Adrenal gland (tissue), 9 donors: ENCODE measurements at regions not wholly inside any gene's neighbourhood (a gene's known extent, or its start where the extent isn't known, plus 50 kb on each side); places are given as distances from the start of the nearest gene placed in this dataset.
A peak's percentile ranks its signal among the peaks of the same experiment; 100 is the strongest.

ENCODE experiments used
- DNase-seq, 7 donors: peaks; one replicate each; pipeline ENCODE4 v3.0.0-alpha.2; 2019 to 2020
- H3K27ac ChIP-seq, 5 donors: fragments of 200-600 bp; sonication (generic) in 4 of 5; 1 replicate in 3 of 5; 2 replicates in 2 of 5; pipeline versions ENCODE4 v1.5.1 to v1.8.0; 2016 to 2020; ENCODE audit warnings: mild to moderate bottlenecking in 1 of 5
- H3K27me3 ChIP-seq: fragments of 200-600 bp; 2 replicates; pipeline ENCODE4 v1.8.0; 2021
- H3K36me3 ChIP-seq, 2 donors: fragments of 200-600 bp; replicated peaks in 1 of 2; 1 replicate in 1 of 2; 2 replicates in 1 of 2; pipeline versions ENCODE4 v1.5.1 to v1.8.0; 2018 to 2022
- H3K4me1 ChIP-seq, 2 donors: fragments of 200-600 bp; replicated peaks in 1 of 2; 1 replicate in 1 of 2; 2 replicates in 1 of 2; pipeline versions ENCODE4 v1.5.1 to v1.8.0; 2018 to 2021
- H3K4me3 ChIP-seq, 4 donors: fragments of 200-600 bp; sonication (generic) in 3 of 4; one replicate each; pipeline ENCODE4 v1.5.1; 2016 to 2018
- H3K9me3 ChIP-seq, 3 donors: fragments of 200-600 bp; sonication (generic) in 1 of 3; replicated peaks in 1 of 3; 1 replicate in 2 of 3; 2 replicates in 1 of 3; pipeline versions ENCODE4 v1.5.1 to v1.8.0; 2016 to 2021
- POLR2A ChIP-seq, 2 donors: fragments of 450-650 bp; IDR thresholded peaks; one replicate each; pipeline ENCODE4 v1.6.1; 2017; ENCODE audit warnings: antibody characterized with exemption in 2 of 2, mild to moderate bottlenecking in 2 of 2, moderate library complexity in 1 of 2
- WGBS, 4 donors: extraction: QIAGEN DNeasy Blood & Tissue Kit in 2 of 4; methylation state at CpG; one replicate each; pipeline versions ENCODE4 v1.1.5 to v1.1.7; 2013 to 2017; 5-methylcytosine and 5-hydroxymethylcytosine counted together
- intact Hi-C, 2 donors: fragments of 100-400 bp; cut with DNase I; formaldehyde crosslinking; loops; one replicate each; pipeline versions ENCODE4 v1.14.1 to v1.15.0; 2022 to 2023
- TF ChIP-seq, protein P1 (sequence below), 6 experiments: fragments of 450-650 bp in 4 of 6; fragments of 200-600 bp in 2 of 6; sonication (generic) in 1 of 6; IDR thresholded peaks; 1 replicate in 5 of 6; 2 replicates in 1 of 6; pipeline versions ENCODE4 v1.5.1 to v1.8.0; 2016 to 2021; ENCODE audit warnings: antibody characterized with exemption in 6 of 6, mild to moderate bottlenecking in 2 of 6, moderate library complexity in 1 of 6
- donor health status: healthy with polysubstance abuse.
- donor health status: Bipolar disorder and iron deficiency.
- donor health status: DM: yes; HTN: yes; CAD: no.
- donor health status: DM: no; HTN: no; CAD: no.
- donor health status: DM: no; HTN: no; CAD: no.

DNA sequence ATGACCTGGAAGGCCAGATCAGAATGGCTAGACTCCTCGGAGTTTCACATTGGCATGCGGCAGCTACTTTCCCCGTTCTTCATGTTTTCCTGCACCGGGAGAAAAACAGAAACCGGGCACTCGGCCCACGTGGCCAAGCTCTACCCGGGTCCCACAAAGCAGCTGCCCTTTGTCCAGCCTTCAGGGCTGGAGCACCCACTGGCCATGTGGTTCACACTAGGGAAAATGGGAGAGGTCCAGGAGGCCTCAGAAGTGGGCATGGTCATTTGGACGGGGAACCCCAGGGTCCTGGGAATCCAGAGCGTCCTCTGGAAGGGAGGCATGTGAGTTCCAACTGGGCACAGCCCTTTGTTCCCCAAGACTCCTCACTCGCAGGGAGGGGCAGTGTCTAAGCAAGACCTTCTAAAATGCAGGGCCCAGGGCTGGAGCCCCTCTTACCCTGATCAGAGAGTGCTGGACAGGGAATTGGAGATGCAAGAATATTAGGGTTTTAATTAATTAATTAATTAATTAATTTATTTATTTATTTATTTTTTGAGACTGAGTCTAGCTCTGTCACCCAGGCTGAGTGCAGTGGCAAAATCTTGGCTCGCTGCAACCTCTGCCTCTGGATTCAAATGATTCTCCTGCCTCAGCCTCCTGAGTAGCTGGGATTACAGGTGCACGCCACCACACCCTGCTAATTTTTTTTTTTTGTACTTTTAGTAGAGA lies 97.2 kb upstream of the CPEB4 start:
- no peak for DNase-seq
- Histone ChIP-seq H3K4me1 (peaks cover 17 to 22% of the 10 kb centered on the region in 2 donors), H3K27ac (peak overlapping the region in 3 of 5 donors; percentile 63 to 85 (median 82)), H3K27me3 (no peaks in the 10 kb centered on the region), H3K4me3 (no peak overlapping the region), H3K36me3 (no peaks in the 10 kb centered on the region), H3K9me3 (no peaks in the 10 kb centered on the region)
- WGBS, 4 donors, result 80 to 95% (median 88%) methylated on average over 9 to 13 of the region's 13 CpGs
- TF ChIP-seq, protein P1, sequence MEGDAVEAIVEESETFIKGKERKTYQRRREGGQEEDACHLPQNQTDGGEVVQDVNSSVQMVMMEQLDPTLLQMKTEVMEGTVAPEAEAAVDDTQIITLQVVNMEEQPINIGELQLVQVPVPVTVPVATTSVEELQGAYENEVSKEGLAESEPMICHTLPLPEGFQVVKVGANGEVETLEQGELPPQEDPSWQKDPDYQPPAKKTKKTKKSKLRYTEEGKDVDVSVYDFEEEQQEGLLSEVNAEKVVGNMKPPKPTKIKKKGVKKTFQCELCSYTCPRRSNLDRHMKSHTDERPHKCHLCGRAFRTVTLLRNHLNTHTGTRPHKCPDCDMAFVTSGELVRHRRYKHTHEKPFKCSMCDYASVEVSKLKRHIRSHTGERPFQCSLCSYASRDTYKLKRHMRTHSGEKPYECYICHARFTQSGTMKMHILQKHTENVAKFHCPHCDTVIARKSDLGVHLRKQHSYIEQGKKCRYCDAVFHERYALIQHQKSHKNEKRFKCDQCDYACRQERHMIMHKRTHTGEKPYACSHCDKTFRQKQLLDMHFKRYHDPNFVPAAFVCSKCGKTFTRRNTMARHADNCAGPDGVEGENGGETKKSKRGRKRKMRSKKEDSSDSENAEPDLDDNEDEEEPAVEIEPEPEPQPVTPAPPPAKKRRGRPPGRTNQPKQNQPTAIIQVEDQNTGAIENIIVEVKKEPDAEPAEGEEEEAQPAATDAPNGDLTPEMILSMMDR (IDR thresholded peaks at IDR 0.05), result no peak
- no peak for TF ChIP-seq POLR2A (IDR thresholded peaks at IDR 0.05)
- intact Hi-C loops, result no loop called here

DNA sequence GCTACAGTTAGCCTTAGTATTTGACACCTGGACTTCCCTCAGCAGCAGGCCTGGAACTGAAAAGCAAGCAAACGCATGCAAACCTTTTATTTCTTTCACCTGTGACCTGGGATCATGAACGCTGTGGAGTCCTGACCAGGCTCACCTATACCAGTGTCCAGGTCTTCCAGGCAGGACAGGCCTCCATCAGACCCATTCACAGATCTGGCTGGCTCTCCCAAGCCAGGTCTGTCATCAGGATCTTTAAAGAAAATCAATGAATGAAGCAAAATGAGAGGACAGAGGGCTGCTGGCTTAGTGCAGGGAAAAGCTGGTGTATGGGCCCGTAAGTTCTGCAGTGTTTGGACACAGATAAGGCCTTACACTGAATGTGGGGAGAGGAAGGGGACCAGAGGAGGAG lies 96.3 kb upstream of the CPEB4 start:
- peaks cover 17 to 22% of the 10 kb centered on the region in 2 donors for H3K4me1 ChIP-seq
- H3K27ac ChIP-seq, result no peak overlapping the region
- intact Hi-C loops, result no loop called here
- no peaks in the 10 kb centered on the region for H3K9me3 ChIP-seq
- H3K36me3 ChIP-seq, result no peaks in the 10 kb centered on the region
- TF ChIP-seq POLR2A (IDR thresholded peaks at IDR 0.05), result no peak
- TF ChIP-seq, protein P1 (IDR thresholded peaks at IDR 0.05), result no peak
- no peaks in the 10 kb centered on the region for H3K27me3 ChIP-seq
- DNase-seq, result no peak
- H3K4me3 ChIP-seq, result no peak overlapping the region
- 89 to 97% (median 95%) methylated on average over 3 of the region's 3 CpGs for WGBS, 4 donors

DNA sequence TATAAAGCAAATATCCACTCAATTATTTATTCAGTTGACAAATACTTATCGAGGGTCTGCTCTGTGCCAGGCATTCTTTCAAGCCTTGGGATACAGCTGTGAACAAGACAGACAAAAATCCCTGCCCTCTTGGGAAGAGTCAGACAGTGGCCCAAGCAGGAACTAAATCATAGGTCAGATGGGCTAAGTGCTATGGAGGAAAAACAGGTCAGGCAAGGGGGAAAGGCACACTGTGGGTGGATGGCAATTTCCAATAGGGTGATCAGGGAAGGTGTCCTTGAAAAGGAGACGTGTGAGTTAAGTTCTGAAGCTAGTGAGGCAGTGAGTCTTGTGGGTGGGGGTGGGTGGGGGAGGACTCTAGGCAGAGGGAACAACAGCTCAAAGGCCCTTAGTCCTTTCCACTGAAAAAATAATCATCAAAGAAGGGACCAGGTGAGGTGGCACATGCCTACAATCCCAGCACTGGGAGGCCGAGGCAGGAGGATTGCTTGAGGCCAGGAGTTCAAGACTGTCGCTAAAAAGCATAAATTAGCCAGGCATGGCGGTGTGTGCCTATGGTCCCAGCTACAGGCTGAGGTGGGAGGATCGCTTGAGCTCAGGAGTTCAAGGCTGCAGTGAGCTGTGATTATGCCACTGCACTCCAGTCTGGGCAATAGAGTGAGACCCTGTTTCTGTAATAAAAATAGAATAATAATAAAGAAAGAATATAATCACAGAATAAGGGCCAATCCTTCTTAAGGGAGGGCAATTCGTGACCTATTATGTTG lies 95.2 kb upstream of the CPEB4 start:
- H3K4me1 ChIP-seq, result peaks cover 17 to 22% of the 10 kb centered on the region in 2 donors
- no peak overlapping the region for H3K4me3 ChIP-seq
- 81 to 88% (median 84%) methylated on average over 7 of the region's 7 CpGs for WGBS, 4 donors
- peak overlapping the region in 1 of 5 donors; percentile 12 for H3K27ac ChIP-seq
- TF ChIP-seq POLR2A (IDR thresholded peaks at IDR 0.05), result no peak
- TF ChIP-seq, protein P1 (IDR thresholded peaks at IDR 0.05), result no peak
- H3K9me3 ChIP-seq, result no peaks in the 10 kb centered on the region
- H3K36me3 ChIP-seq, result no peaks in the 10 kb centered on the region
- DNase-seq, result peak in 2 of 7 donors; percentile 14 to 47
- intact Hi-C loops, result no loop called here
- no peaks in the 10 kb centered on the region for H3K27me3 ChIP-seq

DNA sequence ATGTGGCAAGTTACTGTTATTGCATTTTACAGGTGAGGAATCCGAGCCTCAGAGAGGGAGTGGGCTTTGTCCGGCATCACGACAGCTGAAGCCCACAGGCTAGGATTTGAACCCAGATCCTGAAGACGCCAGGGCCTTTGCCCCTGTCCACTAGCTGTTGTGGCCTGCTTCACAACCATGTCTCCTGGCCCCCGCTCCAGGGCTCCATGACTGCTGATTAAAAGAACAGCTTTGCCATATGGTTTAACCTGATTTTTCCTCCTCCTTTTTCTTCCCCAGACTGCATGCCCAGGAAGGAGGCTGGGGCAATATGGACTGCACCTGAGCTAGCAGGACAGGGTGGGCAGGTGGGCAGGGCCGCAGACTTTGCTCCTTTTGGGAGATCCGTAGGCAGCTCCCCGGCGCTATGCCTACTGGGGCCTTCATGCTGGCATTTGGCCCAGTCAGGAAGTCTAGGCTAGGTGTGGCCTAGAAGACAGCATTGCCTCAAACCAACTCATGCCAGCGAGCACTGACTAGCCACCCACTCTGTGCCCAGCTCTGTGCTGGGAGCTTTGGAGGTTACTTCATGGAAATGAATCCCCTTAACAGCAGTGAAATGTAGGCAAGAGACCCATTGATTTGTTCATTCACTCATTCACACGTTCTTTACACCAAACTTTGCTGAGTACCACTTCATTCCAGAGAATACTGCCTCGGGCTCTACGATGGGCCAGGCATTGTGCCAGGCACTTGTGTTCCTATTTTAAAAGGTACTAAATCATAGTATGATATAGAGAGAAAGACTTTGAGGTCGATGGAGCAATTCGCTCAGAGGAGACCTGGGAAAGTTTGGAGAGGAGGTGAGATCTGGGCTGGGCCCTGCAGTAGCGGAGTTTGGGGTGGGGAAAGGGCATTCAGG lies 94.3 kb upstream of the CPEB4 start:
- no peak overlapping the region for H3K27ac ChIP-seq
- H3K27me3 ChIP-seq, result no peaks in the 10 kb centered on the region
- intact Hi-C loops, result no loop called here
- TF ChIP-seq POLR2A (IDR thresholded peaks at IDR 0.05), result no peak
- TF ChIP-seq, protein P1 (IDR thresholded peaks at IDR 0.05), result no peak
- no peak overlapping the region for H3K4me3 ChIP-seq
- no peaks in the 10 kb centered on the region for H3K9me3 ChIP-seq
- no peaks in the 10 kb centered on the region for H3K36me3 ChIP-seq
- peaks cover 12 to 17% of the 10 kb centered on the region in 2 donors for H3K4me1 ChIP-seq
- WGBS, 4 donors, result 83 to 88% (median 85%) methylated on average over 11 to 16 of the region's 16 CpGs
- peak in 1 of 7 donors; percentile 12 for DNase-seq
